Retina (tissue), 1 donor: ENCODE measurements at regions not wholly inside any gene's neighbourhood (a gene's known extent, or its start where the extent isn't known, plus 50 kb on each side); places are given as distances from the start of the nearest gene placed in this dataset.
A peak's percentile ranks its signal among the peaks of the same experiment; 100 is the strongest.
"Not testable (repeated sequence)": the region's sequence is repeated elsewhere in the genome, so short reads cannot be mapped to it uniquely, and the experiment has no call there.

Experiments
- DNase-seq: peaks from one replicate; pipeline ENCODE4 v3.0.0-alpha.2; 2016

DNA sequence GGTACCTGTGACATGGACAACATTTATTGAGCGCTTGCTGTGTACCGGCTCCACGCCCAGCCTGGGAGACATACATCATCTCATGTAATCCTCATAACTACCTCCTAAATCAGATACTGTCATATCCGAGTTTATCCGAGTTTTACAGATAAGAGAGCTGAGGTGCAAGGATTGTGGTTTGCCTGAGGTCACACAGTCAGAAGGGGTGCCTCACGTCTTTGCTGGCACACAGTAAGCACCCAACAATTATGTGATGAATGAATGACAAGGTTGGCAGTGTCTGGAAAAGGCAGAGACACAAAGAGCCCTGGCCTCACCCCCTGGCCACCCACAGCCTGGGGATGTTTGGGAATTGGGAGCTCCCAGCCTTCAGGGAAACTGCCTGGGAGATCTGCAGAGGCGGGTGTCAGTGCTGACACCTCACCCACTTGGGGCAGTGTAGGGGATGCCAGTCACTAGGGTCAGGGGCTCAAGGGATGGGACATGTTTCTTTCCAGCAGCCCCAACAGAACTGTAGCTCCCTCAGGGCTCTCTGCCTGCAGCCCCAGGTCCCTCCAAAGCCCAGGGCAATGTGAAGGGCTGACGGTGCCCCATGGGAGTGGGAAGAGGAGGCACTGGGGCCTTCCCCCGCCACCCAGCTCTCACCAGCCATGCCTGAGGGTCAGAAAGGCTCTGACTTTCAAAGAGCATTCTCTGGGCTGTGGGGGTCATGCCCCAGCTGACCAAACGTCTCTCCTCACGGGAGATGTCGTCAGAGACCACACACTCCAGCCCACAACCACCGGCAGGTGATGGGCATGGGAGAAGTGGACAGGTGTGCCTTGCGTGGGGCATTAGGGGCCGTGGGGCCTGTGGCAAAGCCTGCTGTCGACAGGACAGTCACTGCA, 157.5 kb downstream of the ZFP36L2 start:
- no peak for DNase-seq

DNA sequence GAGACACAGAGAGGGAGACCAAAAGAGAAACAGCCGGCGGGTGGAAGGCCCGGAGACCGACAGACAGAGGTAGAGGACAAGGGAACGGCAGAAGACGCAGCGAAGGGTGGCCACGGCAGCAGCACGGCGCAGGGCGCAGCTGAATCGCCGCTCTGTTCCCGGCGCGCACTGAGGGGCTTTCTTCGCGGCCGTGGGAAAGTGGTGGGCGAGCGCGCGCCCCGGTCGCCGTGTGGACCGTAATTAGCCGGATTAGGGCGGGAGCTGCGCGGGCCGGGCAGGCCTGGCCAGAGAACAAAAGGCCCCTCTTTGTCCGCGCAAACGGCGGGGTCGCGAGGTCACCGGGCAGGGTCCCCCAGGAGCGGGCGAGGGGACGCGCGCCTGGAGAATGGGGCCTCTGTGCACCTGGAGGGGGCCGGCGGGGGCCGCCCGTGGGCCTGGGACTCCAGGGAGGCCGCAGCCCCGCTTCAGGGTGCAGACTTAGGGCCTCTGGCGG, 158.3 kb downstream of the ZFP36L2 start:
- peak; percentile 91 for DNase-seq

DNA sequence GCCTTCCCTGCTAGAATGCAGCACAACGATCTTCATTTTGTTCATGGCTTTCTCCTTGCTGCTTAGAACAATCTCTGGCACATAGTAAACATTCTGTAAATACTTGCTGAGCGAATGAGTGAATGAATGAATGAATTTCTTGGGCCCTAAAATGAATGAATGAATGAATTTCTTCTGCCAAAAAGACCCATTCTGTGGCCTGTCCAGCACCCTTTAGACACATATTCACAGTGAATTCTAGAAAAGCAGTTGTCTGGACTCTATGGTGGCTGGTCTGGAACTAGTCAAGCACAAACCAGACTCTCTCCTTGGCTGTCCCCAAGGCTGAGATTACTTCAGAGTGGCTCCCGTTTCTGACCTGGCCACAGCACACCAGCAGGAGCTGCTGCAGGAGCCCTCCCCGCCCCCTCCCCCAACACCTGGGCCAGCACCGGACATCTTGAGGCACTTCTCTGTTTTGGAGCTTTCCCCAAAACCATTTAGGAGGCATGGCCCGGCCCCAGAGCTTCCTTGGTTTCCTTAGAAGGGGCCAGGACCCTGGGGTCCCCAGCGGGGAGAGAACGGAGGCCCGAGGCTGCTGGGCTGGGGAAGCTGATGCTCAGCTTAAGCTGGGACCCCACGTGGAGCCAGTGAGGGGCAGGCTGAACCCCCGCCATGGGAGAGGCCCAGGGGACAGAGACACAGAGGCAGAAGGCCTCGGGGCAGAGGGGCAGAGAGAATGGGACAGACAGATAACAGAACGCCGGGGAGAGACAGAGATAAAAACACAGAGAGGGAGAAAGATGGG, 159.0 kb downstream of the ZFP36L2 start:
- DNase-seq, result no peak

GRCh38 chr2:43066541-43067253, 159.7 kb downstream of the ZFP36L2 start:
- not testable (repeated sequence) for DNase-seq

GRCh38 chr2:43065871-43066270, 160.5 kb downstream of the ZFP36L2 start:
- DNase-seq, result no peak

- DNase-seq, result no peak
Observed at GRCh38 chr2:43065036-43065435, 161.4 kb downstream of the ZFP36L2 start.

DNA sequence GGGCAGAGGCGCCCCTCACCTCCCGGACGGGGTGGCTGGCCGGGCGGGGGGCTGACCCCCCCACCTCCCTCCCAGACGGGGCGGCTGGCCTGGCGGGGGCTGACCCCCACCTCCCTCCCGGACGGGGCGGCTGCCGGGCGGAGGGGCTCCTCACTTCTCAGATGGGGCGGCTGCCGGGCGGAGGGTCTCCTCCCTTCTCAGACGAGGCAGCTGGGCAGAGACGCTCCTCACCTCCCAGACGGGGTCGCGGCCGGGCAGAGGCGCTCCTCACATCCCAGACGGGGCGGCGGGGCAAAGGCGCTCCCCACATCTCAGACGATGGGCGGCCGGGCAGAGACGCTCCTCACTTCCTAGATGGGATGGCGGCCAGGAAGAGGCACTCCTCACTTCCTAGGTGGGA, 163.3 kb downstream of the ZFP36L2 start:
- DNase-seq, result not testable (repeated sequence)

GRCh38 chr2:43062058-43062457, 164.3 kb downstream of the ZFP36L2 start:
- DNase-seq, result no peak

- no peak for DNase-seq
Observed at GRCh38 chr2:43060390-43061016, 165.9 kb downstream of the ZFP36L2 start.

- no peak for DNase-seq
Observed at GRCh38 chr2:43059183-43059897, 167.1 kb downstream of the ZFP36L2 start.

DNA sequence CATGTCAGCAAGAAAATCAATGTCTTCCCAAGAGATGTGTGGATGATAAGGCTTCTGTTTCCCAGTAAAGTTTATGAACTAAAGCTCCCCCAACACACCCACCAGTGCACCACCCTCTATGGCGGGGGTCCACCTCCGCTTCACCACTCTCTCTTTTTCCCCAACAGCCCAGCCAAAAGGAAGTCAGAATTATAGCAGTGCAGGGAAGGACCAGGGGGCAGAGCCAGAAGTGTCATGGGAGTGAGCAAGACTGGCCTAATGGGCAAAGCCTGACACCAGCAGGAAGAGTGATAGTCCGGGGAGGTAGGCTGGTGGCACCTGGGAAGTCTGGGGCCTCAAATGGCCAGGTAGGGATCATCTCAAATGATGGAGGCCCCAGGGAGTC, 167.7 kb downstream of the ZFP36L2 start:
- DNase-seq, result no peak

- DNase-seq, result peak; percentile 51
Observed at GRCh38 chr2:43057742-43058725, 168.4 kb downstream of the ZFP36L2 start.

GRCh38 chr2:43057026-43057741, 169.2 kb downstream of the ZFP36L2 start:
- DNase-seq, result no peak

DNA sequence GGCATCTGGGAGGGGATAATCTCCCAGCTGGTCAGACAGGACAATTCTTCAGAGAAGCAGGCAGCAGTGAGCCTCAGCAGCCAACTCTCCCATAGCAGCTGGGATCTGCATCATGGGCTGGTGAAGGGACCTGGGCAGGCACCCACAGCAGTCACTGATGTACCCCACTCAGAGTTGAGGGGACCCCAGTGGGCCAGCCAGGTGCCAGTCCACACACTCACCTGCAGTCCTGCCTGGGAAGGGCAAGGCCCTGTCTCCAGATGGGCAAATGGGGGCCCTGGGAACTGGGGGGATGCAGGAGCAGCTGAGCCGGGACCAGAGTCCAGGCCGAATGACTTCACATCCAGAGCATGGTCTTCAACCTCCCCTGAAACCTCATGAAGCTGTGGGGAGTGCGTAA, 170.4 kb downstream of the ZFP36L2 start:
- DNase-seq, result no peak

DNA sequence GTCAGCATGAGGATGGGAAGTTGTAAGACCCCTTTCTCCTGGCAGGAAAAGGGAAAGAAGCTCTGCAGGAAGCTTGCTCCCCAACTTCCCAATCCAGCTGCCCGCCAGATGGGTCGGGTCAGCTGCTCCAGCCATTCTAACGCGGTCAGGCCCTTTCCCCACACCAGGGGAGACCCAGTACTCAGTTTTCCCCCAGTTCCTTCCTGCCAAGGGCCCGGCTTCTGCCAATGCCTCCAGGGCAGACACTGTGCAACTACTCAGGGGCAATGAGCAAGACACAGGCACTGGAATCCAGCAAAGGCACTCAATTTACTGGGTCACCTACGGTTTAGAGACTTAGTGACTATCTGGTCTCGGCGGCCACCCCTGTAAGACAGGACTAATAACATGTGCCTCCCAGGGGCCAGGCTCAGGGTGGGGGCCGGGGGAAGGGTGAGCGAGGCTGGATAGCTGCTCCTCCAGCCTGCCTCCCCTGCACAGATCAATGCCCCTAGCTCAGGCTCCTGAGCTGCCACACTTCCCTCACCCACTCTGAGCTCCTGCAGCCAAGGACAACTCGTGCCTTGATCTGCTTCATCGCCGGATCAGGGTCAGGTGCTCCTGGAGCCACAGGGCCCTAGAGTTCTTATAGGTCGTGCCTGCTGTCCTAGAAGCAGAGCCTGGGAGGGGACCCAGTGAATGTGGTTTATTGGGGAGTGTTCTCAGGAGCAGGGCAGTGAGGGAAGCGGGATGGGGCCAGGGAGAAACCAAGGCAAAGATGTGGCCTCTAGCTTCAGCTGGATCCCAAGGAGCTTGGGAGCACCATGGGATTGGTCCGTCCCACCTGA, 171.1 kb downstream of the ZFP36L2 start:
- DNase-seq, result no peak

DNA sequence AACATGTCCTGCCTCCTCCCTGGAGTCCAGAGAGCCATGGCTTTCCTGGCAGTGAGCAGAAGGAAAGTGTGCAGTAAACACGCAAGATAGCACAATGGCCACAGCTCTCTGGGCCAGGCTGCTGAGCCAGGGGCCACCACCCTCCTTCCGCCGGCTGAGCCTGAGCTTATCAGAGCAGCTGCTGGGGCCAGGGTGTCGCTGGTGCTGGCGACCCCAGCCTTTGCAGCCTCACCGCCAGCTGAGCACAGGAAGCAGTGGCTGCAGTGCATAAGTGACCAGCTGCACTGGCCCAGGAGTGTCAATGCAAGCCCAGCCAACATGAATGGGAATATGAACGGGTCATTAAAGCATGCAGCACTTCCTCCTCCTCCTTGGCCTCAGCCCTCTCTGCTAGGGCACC, 172.0 kb downstream of the ZFP36L2 start:
- DNase-seq, result peak; percentile 59

DNA sequence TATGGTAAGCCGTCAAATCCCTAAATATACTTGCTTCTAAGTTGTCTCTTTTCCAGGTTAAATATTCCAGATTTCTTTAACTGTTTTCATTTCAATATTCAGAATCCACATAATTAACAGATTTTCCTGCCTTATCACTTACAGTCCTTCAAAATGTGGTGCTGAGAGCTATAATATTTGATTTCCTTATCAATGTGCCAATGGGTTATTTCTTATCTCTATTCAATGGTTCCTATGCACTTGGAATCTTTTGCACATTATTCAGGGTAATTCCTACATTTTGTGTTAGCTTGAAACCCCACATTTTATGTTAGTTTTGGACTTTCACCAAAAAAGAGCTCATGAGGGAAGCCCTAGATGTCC, 173.5 kb downstream of the ZFP36L2 start:
- no peak for DNase-seq

DNA sequence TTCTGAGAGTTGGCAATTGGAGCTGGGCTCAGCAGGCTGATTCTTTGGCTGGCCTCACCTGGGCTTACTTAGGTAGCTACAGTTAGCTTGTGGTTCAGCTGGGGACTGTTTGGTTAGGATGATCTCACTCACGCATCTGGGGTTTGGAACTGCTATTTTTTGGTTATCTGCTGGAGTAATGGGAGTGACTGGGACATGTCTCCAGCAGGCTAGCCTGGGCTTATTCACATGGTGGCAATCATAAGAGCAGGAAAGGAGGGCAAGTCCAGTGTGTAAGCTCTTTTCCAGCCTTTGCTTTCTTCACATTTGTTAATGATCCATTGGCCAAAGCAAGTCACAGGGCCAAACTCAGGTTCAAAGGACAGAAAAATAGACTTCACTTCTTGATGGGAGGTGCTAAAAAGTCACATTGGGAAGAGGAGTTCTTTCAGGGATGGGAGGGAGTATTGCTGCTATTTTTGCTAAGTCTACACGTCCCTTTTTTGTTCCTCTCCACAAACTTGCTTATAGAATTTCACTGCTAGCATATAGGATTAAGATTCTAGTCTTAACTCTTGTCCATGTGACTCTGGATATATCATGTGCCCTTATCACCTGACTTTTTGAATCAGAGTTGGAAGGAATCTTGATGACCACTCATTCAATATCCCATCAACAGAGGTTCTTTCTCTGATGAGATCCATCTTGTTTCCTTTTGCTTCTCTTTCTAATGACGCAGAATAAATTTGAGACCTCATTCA, 174.0 kb downstream of the ZFP36L2 start:
- DNase-seq, result no peak
